Thoracic aorta (tissue), 2 donors: ENCODE measurements at regions not wholly inside any gene's neighbourhood (a gene's known extent, or its start where the extent isn't known, plus 50 kb on each side); places are given as distances from the start of the nearest gene placed in this dataset.

Source experiments
- ATAC-seq: fragments of 150-250 bp; one replicate; pipeline ENCODE4 v1.8.0; 2017; ENCODE audit warnings: low read depth; ENCODE audit not compliant: insufficient number of reproducible peaks, low FRiP score
- DNase-seq: peaks from one replicate; pipeline ENCODE4 v3.0.0-alpha.2; 2020; ENCODE audit warnings: low spot score
- H3K27ac ChIP-seq, 2 donors: fragments of 200-600 bp; sonication (generic); 1 replicate in 1 of 2; 2 replicates in 1 of 2; pipeline ENCODE4 v1.5.1; 2016; ENCODE audit warnings: mild to moderate bottlenecking in 2 of 2, moderate library complexity in 2 of 2
- H3K27me3 ChIP-seq: fragments of 200-600 bp; sonication (generic); replicated peaks from 2 replicates; pipeline ENCODE4 v1.6.0; 2016; ENCODE audit warnings: mild to moderate bottlenecking; ENCODE audit not compliant: insufficient read depth
- H3K36me3 ChIP-seq: fragments of 200-600 bp; sonication (generic); one replicate; pipeline ENCODE4 v1.5.1; 2016
- H3K4me1 ChIP-seq, 2 donors: fragments of 200-600 bp; sonication (generic); 1 replicate in 1 of 2; 2 replicates in 1 of 2; pipeline versions ENCODE4 v1.5.1 to v1.6.0; 2016; ENCODE audit warnings: low read depth in 2 of 2, mild to moderate bottlenecking in 1 of 2; ENCODE audit not compliant: control insufficient read depth in 1 of 2
- H3K4me3 ChIP-seq: fragments of 200-600 bp; sonication (generic); 2 replicates; pipeline ENCODE4 v1.5.1; 2016; ENCODE audit warnings: mild to moderate bottlenecking
- H3K9me3 ChIP-seq: fragments of 200-600 bp; sonication (generic); 2 replicates; pipeline ENCODE4 v1.5.1; 2016
- CTCF ChIP-seq: fragments of 200-600 bp; sonication (generic); IDR thresholded peaks from one replicate; pipeline ENCODE4 v1.5.1; 2019; ENCODE audit warnings: antibody characterized with exemption

DNA sequence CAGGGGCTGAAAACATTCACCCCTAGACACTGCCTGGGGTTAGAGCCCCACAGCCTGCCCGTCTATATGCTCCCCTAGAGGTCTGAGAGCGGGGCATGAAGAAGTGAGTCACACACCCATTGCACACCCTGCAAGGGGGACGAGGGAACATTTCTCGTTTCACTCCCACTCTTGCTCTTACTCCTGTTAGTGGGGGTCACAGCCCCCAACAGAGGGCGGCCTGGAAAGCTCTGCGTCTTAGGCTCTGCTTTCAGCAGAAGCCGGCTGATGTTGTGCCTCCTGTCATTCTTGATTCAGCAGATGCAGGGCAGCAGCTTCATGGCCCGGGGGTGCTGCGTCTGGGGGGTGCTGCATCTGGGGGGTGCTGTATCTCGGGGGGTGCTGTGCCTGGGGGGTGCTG lies 141.3 kb downstream of the ASB1 start:
- TF ChIP-seq CTCF: no peak
- no peak for DNase-seq
- no peak overlapping the region for H3K27ac ChIP-seq

GRCh38 chr2:238568455-238569440 lies 142.0 kb downstream of the ASB1 start:
- ATAC-seq: no peak
- Histone ChIP-seq H3K4me3 (no peak overlapping the region), H3K27me3 (no peaks in the 10 kb centered on the region), H3K4me1 (peaks cover 0 to 5% of the 10 kb centered on the region in 2 donors), H3K36me3 (no peaks in the 10 kb centered on the region), H3K27ac (no peak overlapping the region), H3K9me3 (no peaks in the 10 kb centered on the region)
- TF ChIP-seq CTCF: no peak
- DNase-seq: no peak

More for the DNA sequence above, 141.3 kb downstream of the ASB1 start:
- ATAC-seq: no peak
- Histone ChIP-seq H3K9me3 (no peaks in the 10 kb centered on the region), H3K4me3 (no peak overlapping the region), H3K36me3 (no peaks in the 10 kb centered on the region), H3K27me3 (no peaks in the 10 kb centered on the region), H3K4me1 (peaks cover 0 to 5% of the 10 kb centered on the region in 2 donors)

GRCh38 chr2:238569507-238570195 lies 142.9 kb downstream of the ASB1 start:
- no peaks in the 10 kb centered on the region for H3K9me3 ChIP-seq
- H3K27ac ChIP-seq: no peak overlapping the region
- H3K4me3 ChIP-seq: no peak overlapping the region
- no peaks in the 10 kb centered on the region for H3K36me3 ChIP-seq
- H3K4me1 ChIP-seq: peaks cover 0 to 5% of the 10 kb centered on the region in 2 donors
- DNase-seq: no peak
- no peak for TF ChIP-seq CTCF
- no peak for ATAC-seq
- no peaks in the 10 kb centered on the region for H3K27me3 ChIP-seq

DNA sequence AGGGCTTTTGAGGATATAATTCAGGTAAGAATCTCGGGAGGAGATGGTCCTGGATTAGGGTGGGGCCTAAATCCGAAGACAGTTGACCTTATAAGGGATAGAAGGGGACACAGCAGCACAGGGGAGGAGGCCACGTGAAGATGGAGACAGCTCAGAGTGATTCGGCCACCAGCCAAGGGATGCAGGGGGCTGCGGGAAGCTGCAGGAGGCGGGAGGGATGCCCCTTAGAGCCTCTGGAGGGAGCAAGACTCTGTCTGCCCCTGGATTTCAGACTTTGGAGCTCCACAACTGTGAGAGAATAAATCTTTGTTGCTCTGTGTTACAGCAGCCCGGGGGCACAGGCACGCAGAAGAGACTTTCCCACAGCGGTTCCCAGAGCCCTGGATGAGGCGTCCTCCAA lies 143.7 kb downstream of the ASB1 start:
- DNase-seq: no peak
- no peaks in the 10 kb centered on the region for H3K36me3 ChIP-seq
- peaks cover 0 to 5% of the 10 kb centered on the region in 2 donors for H3K4me1 ChIP-seq
- no peak for ATAC-seq
- H3K9me3 ChIP-seq: no peaks in the 10 kb centered on the region
- no peak overlapping the region for H3K4me3 ChIP-seq
- TF ChIP-seq CTCF: no peak
- no peaks in the 10 kb centered on the region for H3K27me3 ChIP-seq
- no peak overlapping the region for H3K27ac ChIP-seq

- ATAC-seq (no peak), DNase-seq (no peak)
- H3K4me1 ChIP-seq: peaks cover 0 to 5% of the 10 kb centered on the region in 2 donors
- H3K27ac ChIP-seq: no peak overlapping the region
- no peaks in the 10 kb centered on the region for H3K27me3 ChIP-seq
- TF ChIP-seq CTCF: no peak
- no peaks in the 10 kb centered on the region for H3K9me3 ChIP-seq
- no peaks in the 10 kb centered on the region for H3K36me3 ChIP-seq
- H3K4me3 ChIP-seq: no peak overlapping the region
Observed at GRCh38 chr2:238570926-238571325, 144.2 kb downstream of the ASB1 start.
